A549 (cell line): ENCODE measurements at regions not wholly inside any gene's neighbourhood (a gene's known extent, or its start where the extent isn't known, plus 50 kb on each side); places are given as distances from the start of the nearest gene placed in this dataset.

Experiments used
- ATAC-seq, 2 experiments: fragments of 200-7000 bp in 1 of 2; fragments of >200 bp in 1 of 2; cut with Nextera tagmentation in 1 of 2; cut with Tn5 transposase in 1 of 2; 3 replicates each; pipeline versions ENCODE4 v1.8.0 to v1.9.1; 2018 to 2020; ENCODE audit warnings: mild to moderate bottlenecking in 1 of 2, moderate library complexity in 1 of 2
- CTCF ChIA-PET: fragments of 300-600 bp; sonication (Branson Sonifier 250); formaldehyde crosslinking; extraction: SDS; loops from one replicate; lab custom pipeline; 2021; ENCODE audit warnings: antibody characterized with exemption, inconsistent platforms; lab: Yijun Ruan, JAX
- POLR2A ChIA-PET: fragments of 350-600 bp; formaldehyde crosslinking; extraction: SDS; loops from one replicate; lab custom pipeline; 2021; ENCODE audit warnings: antibody characterized with exemption, inconsistent platforms; lab: Yijun Ruan, JAX
- DNase-seq, 2 experiments: peaks; one replicate each; pipeline versions ENCODE4 v3.0.0 to v3.0.0-alpha.2; 2011 to 2016; ENCODE audit warnings: low read depth in 1 of 2, low spot score in 1 of 2
- FAIRE-seq: peaks from 2 replicates; lab custom pipeline; 2011; peaks lifted over from hg19 to GRCh38; lab: Jason Lieb, UNC
- H3K27ac ChIP-seq, 2 experiments: fragments of >200 bp; sonication (Bioruptor Twin); formaldehyde crosslinking; 3 replicates each; pipeline ENCODE4 v1.5.1; 2016 to 2017
- H3K4me1 ChIP-seq: fragments of >200 bp; sonication (Bioruptor Twin); formaldehyde crosslinking; 3 replicates; pipeline ENCODE4 v1.6.1; 2016
- H3K4me2 ChIP-seq: fragments of >200 bp; sonication (Bioruptor Twin); formaldehyde crosslinking; 3 replicates; pipeline ENCODE4 v1.6.1; 2016
- H3K4me3 ChIP-seq: fragments of >200 bp; sonication (Bioruptor Twin); formaldehyde crosslinking; 3 replicates; pipeline ENCODE4 v1.5.1; 2016
- H3K9me3 ChIP-seq: fragments of >200 bp; sonication (Bioruptor Twin); formaldehyde crosslinking; 3 replicates; pipeline ENCODE4 v1.6.1; 2016
- CBX2 ChIP-seq: fragments of 200-600 bp; sonication (generic); IDR thresholded peaks from 2 replicates; pipeline ENCODE4 v1.6.1; 2016; ENCODE audit warnings: low read depth, mild to moderate bottlenecking, borderline replicate concordance
- CEBPB ChIP-seq, 2 experiments: fragments of >200 bp in 1 of 2; sonication (Bioruptor Twin) in 1 of 2; formaldehyde crosslinking in 1 of 2; IDR thresholded peaks; 2 replicates each; pipeline ENCODE4 v1.6.1; 2012 to 2016
- CHD2 ChIP-seq: fragments of 150-350 bp; IDR thresholded peaks from 2 replicates; pipeline ENCODE4 v1.6.1; 2014; ENCODE audit warnings: low read length; ENCODE audit not compliant: partially characterized antibody
- EHMT2 ChIP-seq: fragments of 200-600 bp; sonication (generic); IDR thresholded peaks from 2 replicates; pipeline ENCODE4 v1.6.1; 2016; ENCODE audit warnings: antibody characterized with exemption, low read depth, mild to moderate bottlenecking, moderate library complexity
- FOXS1 ChIP-seq: fragments of 250-450 bp; sonication (Bioruptor Pico); IDR thresholded peaks from 2 replicates; pipeline ENCODE4 v1.5.0; 2020; ENCODE audit warnings: mild to moderate bottlenecking, moderate library complexity
- GATA3 ChIP-seq: IDR thresholded peaks from 2 replicates; pipeline ENCODE4 v1.6.1; 2012; ENCODE audit warnings: borderline replicate concordance
- HDAC2 ChIP-seq: fragments of 200-600 bp; sonication (generic); IDR thresholded peaks from 2 replicates; pipeline ENCODE4 v1.6.1; 2016
- HOXB5 ChIP-seq: fragments of 250-450 bp; sonication (Bioruptor Pico); IDR thresholded peaks from 2 replicates; pipeline ENCODE4 v1.5.0; 2020; ENCODE audit warnings: mild to moderate bottlenecking, moderate library complexity
- JUNB ChIP-seq: fragments of >200 bp; sonication (Bioruptor Twin); formaldehyde crosslinking; IDR thresholded peaks from 2 replicates; pipeline ENCODE4 v1.6.1; 2016
- KDM5A ChIP-seq: fragments of 200-600 bp; sonication (generic); IDR thresholded peaks from 2 replicates; pipeline ENCODE4 v1.6.1; 2016; ENCODE audit warnings: antibody characterized with exemption, mild to moderate bottlenecking
- MAFK ChIP-seq: fragments of 450-650 bp; IDR thresholded peaks from 2 replicates; pipeline ENCODE4 v1.6.1; 2014; ENCODE audit not compliant: partially characterized antibody
- NFE2L2 ChIP-seq: fragments of 150-350 bp; conservative IDR thresholded peaks from 2 replicates; pipeline ENCODE4 v1.6.1; 2014; ENCODE audit warnings: low read length
- NR3C1 ChIP-seq: fragments of >200 bp; sonication (Bioruptor Twin); formaldehyde crosslinking; IDR thresholded peaks from 3 replicates; pipeline ENCODE4 v1.6.1; 2017
- POLR2AphosphoS2 ChIP-seq: conservative IDR thresholded peaks from 2 replicates; pipeline ENCODE4 v1.6.1; 2012; ENCODE audit warnings: low read length, improper control_type of control experiment, inconsistent platforms
- RAD21 ChIP-seq, 2 experiments: fragments of >200 bp in 1 of 2; sonication (Bioruptor Twin) in 1 of 2; formaldehyde crosslinking in 1 of 2; IDR thresholded peaks in 1 of 2; conservative IDR thresholded peaks in 1 of 2; 2 replicates in 1 of 2; 3 replicates in 1 of 2; pipeline ENCODE4 v1.6.1; 2012 to 2018; ENCODE audit warnings: inconsistent platforms in 1 of 2
- RARB ChIP-seq: fragments of 250-450 bp; sonication (Bioruptor Pico); IDR thresholded peaks from 2 replicates; pipeline ENCODE4 v1.8.0; 2021; ENCODE audit warnings: mild to moderate bottlenecking, moderate library complexity
- REST ChIP-seq: fragments of 200-600 bp; sonication (generic); IDR thresholded peaks from 2 replicates; pipeline ENCODE4 v1.6.1; 2016; ENCODE audit warnings: antibody characterized with exemption, mild to moderate bottlenecking, moderate library complexity
- RFX5 ChIP-seq: fragments of 450-650 bp; IDR thresholded peaks from 2 replicates; pipeline ENCODE4 v1.7.1; 2014; ENCODE audit warnings: antibody characterized with exemption, mild to moderate bottlenecking, moderate library complexity
- RNF2 ChIP-seq: fragments of 200-600 bp; sonication (generic); IDR thresholded peaks from 2 replicates; pipeline ENCODE4 v1.6.1; 2016; ENCODE audit warnings: low read depth, mild to moderate bottlenecking, antibody characterized with exemption, moderate library complexity, borderline replicate concordance
- TP53 ChIP-seq: fragments of 250-450 bp; sonication (Bioruptor Pico); IDR thresholded peaks from 2 replicates; pipeline ENCODE4 v1.5.0; 2021; ENCODE audit warnings: mild to moderate bottlenecking, moderate library complexity
- ZNF302 ChIP-seq: fragments of 250-450 bp; sonication (Bioruptor Pico); IDR thresholded peaks from 2 replicates; pipeline ENCODE4 v1.9.0; 2021; ENCODE audit warnings: inconsistent platforms, mild to moderate bottlenecking, moderate library complexity
- WGBS: methylation state at CpG from one replicate; pipeline ENCODE4 v1.1.6; 2017; ENCODE audit errors: missing lambda C conversion rate; 5-methylcytosine and 5-hydroxymethylcytosine counted together
- TF ChIP-seq, protein P1 (sequence below): fragments of 150-350 bp; IDR thresholded peaks from 2 replicates; pipeline ENCODE4 v1.6.1; 2014; ENCODE audit warnings: low read depth, mild to moderate bottlenecking, low read length
- TF ChIP-seq, protein P2 (sequence below): fragments of 250-450 bp; sonication (Bioruptor Pico); IDR thresholded peaks from 2 replicates; pipeline ENCODE4 v1.5.0; 2020; ENCODE audit warnings: low read depth, mild to moderate bottlenecking, moderate library complexity
- TF ChIP-seq, protein P3 (sequence below): fragments of >200 bp; sonication (Bioruptor Twin); formaldehyde crosslinking; IDR thresholded peaks from 2 replicates; pipeline ENCODE4 v1.6.1; 2016

DNA sequence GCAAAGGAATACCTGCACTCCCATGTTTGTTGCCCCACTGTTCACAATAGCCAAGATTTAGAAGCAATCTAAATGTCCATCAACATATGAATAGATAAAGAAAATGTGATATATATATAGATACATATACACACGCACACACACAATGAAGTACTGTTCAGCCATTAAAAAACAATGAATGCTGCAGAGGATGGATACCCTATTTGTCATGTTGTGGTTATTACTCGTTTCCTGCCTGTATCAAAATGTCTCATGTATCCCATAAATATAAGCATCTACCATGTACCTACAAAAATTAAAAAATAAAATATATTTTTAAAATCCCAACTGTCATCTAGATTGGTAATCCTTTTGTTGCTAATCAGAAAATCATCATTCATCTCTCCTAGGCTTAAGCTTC is 634.8 kb upstream of the ADGRL2 start:
- Histone ChIP-seq H3K9me3 (no peaks in the 10 kb centered on the region), H3K27ac (no peak overlapping the region), H3K4me1 (no peaks in the 10 kb centered on the region), H3K4me3 (no peak overlapping the region), H3K4me2 (no peak overlapping the region)
- no peak for ATAC-seq
- ChIA-PET POLR2A (no interaction called here), CTCF (no interaction called here)
- no peak for TF ChIP-seq HOXB5 (CRISPR knock-in tag)
- TF ChIP-seq FOXS1 (CRISPR knock-in tag), result no peak
- no peak for TF ChIP-seq MAFK
- no peak for TF ChIP-seq RNF2
- TF ChIP-seq, protein P1, sequence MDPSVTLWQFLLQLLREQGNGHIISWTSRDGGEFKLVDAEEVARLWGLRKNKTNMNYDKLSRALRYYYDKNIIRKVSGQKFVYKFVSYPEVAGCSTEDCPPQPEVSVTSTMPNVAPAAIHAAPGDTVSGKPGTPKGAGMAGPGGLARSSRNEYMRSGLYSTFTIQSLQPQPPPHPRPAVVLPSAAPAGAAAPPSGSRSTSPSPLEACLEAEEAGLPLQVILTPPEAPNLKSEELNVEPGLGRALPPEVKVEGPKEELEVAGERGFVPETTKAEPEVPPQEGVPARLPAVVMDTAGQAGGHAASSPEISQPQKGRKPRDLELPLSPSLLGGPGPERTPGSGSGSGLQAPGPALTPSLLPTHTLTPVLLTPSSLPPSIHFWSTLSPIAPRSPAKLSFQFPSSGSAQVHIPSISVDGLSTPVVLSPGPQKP, result no peak
- no peak for TF ChIP-seq CBX2
- no peak for TF ChIP-seq ZNF302
- TF ChIP-seq JUNB, result no peak
- no peak for TF ChIP-seq NR3C1
- TF ChIP-seq RAD21 (conservative IDR thresholded peaks at IDR 0.05 in 1 of 2, IDR thresholded peaks at IDR 0.05 in 1 of 2), result no peak
- no peak for TF ChIP-seq CEBPB (IDR thresholded peaks at IDR 0.05)
- TF ChIP-seq, protein P2, sequence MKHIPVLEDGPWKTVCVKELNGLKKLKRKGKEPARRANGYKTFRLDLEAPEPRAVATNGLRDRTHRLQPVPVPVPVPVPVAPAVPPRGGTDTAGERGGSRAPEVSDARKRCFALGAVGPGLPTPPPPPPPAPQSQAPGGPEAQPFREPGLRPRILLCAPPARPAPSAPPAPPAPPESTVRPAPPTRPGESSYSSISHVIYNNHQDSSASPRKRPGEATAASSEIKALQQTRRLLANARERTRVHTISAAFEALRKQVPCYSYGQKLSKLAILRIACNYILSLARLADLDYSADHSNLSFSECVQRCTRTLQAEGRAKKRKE (CRISPR knock-in tag), result no peak
- no peak for TF ChIP-seq REST
- TF ChIP-seq RFX5, result no peak
- no peak for TF ChIP-seq CHD2
- FAIRE-seq, result no peak
- WGBS, result 22% methylated on average over 2 of the region's 2 CpGs
- no peak for DNase-seq

DNA sequence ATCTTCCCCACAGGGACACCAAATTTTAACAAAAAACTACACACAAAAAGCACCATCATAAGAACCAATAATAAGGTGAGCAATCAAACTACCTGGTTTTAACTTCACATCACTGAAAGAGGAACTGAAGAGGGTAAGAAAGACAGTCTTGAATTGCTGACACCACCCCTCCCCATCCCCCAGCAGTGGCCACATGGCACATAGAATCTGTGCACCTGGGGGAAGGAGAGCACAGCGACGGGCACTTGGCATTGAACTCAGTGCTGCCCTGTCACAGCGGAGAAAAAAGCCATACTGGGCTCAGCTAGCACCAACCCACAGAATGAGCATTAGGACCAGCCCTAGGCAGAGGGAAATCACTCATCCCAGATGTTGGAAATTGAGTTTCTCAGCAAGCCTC is 640.0 kb upstream of the ADGRL2 start:
- ChIA-PET POLR2A (no interaction called here), CTCF (no interaction called here)
- DNase-seq (no peak), ATAC-seq (no peak), FAIRE-seq (no peak)
- no peak for TF ChIP-seq RARB (CRISPR knock-in tag)
- TF ChIP-seq POLR2AphosphoS2, result no peak
- TF ChIP-seq GATA3, result no peak
- no peak for TF ChIP-seq REST
- TF ChIP-seq, protein P3, sequence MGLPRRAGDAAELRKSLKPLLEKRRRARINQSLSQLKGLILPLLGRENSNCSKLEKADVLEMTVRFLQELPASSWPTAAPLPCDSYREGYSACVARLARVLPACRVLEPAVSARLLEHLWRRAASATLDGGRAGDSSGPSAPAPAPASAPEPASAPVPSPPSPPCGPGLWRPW, result no peak
- TF ChIP-seq NFE2L2, result no peak
- no peak for TF ChIP-seq HDAC2
- TF ChIP-seq EHMT2, result no peak
- TF ChIP-seq, protein P1, result no peak
- TF ChIP-seq KDM5A, result no peak
- TF ChIP-seq TP53, result no peak
- TF ChIP-seq ZNF302, result no peak
- no peaks in the 10 kb centered on the region for H3K9me3 ChIP-seq
- H3K4me1 ChIP-seq, result no peaks in the 10 kb centered on the region
- H3K4me3 ChIP-seq, result no peak overlapping the region
- no peak overlapping the region for H3K27ac ChIP-seq
- no peak overlapping the region for H3K4me2 ChIP-seq
- WGBS, result 70% methylated on average over 3 of the region's 3 CpGs
